ENCODE measurements at regions not wholly inside any gene's neighbourhood (a gene's known extent, or its start where the extent isn't known, plus 50 kb on each side); places are given as distances from the start of the nearest gene placed in this dataset.

DNA sequence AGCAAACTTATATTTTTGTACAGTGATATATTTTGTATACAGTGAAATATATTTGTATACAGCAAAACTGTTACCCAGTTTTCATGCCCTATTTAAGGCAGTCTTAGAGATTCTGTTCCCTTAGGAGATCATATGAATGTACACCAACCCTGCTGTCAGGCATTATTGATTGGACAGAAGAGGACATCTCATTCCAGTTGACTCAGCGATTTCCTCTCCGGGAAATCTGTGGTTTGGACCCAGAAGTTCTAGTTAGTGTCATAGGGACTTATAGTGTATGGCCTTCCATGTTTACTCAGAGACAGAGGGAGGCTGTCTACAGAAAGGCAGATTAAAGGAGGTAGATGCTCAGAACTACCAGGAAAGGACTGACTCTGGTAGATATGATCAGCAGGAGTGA, 318.8 kb upstream of the KCNMB2 start:
- TF ChIP-seq, protein P1, sequence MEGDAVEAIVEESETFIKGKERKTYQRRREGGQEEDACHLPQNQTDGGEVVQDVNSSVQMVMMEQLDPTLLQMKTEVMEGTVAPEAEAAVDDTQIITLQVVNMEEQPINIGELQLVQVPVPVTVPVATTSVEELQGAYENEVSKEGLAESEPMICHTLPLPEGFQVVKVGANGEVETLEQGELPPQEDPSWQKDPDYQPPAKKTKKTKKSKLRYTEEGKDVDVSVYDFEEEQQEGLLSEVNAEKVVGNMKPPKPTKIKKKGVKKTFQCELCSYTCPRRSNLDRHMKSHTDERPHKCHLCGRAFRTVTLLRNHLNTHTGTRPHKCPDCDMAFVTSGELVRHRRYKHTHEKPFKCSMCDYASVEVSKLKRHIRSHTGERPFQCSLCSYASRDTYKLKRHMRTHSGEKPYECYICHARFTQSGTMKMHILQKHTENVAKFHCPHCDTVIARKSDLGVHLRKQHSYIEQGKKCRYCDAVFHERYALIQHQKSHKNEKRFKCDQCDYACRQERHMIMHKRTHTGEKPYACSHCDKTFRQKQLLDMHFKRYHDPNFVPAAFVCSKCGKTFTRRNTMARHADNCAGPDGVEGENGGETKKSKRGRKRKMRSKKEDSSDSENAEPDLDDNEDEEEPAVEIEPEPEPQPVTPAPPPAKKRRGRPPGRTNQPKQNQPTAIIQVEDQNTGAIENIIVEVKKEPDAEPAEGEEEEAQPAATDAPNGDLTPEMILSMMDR (IDR thresholded peaks at IDR 0.05): no peak
- no peak for TF ChIP-seq POLR2A (IDR thresholded peaks at IDR 0.05)
